GM18909 (cell line): ENCODE measurements at regions not wholly inside any gene's neighbourhood (a gene's known extent, or its start where the extent isn't known, plus 50 kb on each side); places are given as distances from the start of the nearest gene placed in this dataset.

Experiments
- ATAC-seq: cut with Tn5 transposase; IDR thresholded peaks from one replicate; pipeline ENCODE4 v1.9.1; 2021; ENCODE audit warnings: mild to moderate bottlenecking; ENCODE audit not compliant: unreplicated experiment, poor library complexity

DNA sequence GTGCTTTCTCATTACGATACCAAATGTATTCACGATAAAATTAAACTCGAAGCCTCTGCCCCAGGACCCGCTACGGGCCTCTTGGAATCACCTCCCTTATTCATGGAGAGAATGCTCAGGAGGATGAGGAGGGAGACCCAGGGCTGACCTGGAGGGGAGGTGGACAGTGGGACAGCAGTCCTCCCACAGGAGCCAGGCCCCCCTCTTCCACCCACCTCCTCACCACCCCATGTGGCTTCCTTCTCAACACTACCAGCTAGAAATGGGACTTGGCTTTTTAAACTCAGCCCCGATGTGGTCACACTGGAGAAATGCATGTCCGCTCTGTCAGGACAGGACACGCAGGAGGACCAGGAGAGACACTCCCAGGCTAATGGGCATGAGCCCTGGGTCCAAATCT is 147.9 kb upstream of the ID2 start:
- ATAC-seq = no peak

DNA sequence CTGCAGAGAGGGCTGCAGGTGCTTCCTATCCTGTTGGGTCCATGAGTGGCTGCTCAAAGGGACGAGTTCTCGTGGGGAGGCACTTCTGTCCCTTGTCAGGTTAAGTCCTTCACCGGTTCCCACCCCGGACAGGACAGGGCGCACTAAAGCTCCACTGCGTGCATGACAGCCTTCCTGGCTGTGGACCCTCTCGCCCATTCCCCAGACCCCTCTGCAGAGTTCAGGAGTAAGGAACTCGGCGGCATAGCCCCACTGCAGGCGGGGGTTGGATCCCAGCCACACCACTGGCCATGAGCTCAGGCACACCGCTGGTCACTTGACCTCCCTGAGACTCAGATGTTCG is 147.5 kb upstream of the ID2 start:
- no peak for ATAC-seq

DNA sequence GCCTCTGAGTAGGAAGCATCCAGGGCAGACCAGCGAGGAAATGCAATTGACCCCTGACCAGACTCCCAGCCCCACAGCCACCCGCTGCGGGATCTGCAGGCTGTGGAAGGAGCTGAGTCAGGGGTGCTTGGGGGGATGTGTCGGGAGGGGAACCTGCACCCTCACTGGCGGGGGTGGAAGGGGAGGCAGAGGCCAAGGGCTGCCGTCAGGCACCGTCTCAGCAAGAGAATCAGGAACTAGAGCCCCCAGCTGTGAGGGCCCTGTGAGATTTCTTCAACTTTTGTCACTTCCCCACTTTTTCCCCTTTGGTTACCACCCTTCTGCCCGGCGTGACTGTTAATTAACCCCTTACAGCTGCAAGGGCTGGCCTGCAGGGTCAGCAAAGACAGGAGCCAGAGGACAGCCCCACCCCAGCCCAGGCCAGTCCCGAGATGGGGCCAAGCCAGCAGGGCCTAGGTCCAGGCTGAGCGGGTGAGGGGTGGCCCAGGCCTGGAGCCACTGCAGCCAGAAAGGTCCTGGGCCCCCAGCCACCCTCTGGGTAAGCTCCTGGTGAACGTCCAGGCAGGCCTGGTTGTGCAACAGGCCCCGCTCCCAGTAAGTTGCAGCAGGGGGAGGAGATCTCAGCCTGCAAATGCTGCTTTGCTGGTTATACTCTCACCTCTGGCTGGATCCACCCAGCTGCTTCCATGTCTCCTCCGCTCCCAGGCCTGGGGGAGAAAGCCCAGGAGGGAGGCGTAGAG is 147.0 kb upstream of the ID2 start:
- ATAC-seq = no peak

DNA sequence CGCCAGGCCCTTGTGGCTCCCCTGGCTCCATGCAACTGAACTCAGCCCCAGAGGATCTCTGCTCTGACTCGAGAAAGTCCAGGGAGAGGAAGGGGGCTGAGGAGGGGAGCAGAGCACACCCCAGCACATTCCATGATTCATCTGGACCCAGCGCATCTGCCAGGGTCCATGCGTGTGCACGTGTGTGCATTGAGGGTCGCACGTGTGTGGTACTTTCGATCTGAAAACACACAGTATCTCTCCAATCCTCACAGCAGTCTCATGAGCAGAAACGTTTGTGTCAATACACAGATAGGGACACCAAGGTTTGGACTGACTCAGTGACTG is 146.4 kb upstream of the ID2 start:
- ATAC-seq = no peak

DNA sequence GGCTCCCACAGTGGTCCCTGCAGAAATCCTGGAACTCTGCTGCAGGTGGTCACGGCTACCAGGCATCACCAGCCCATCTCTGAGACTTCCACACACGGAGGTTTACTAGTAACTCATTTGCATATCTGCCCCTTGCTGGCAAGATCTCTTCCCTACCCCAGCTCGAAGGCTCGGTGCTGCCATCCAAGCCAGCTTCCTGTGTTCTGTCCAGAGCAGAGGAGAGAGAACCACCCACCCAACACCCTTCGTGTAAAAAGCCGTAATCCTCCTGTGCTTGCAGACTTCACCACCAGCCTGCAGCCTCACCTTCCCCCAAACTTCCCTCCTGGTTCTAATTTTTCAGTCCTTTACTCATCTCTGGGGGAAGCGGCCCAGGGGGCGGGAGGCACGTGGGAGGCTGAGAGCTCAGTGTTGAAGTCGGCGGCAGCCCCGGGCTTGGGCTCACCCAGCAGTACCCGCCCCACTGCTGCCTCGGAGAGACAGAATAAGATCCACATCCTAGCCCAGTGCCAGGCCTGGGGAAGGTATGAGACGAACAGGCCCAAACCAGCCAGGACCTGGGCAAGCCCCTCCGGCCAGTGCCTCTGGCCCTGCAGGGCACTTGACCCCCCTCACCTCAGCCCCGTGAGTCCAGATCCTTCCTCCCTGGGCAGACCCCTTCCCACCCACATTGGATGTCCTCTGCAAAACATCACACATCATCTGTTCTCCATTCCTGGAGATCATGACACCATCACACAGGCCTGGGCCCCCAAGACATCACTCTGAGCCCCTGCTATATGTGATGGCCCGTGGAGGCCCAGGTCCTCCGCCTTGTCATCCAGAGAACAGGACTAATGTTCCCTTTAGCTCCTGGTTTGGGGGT is 145.8 kb upstream of the ID2 start:
- no peak for ATAC-seq

DNA sequence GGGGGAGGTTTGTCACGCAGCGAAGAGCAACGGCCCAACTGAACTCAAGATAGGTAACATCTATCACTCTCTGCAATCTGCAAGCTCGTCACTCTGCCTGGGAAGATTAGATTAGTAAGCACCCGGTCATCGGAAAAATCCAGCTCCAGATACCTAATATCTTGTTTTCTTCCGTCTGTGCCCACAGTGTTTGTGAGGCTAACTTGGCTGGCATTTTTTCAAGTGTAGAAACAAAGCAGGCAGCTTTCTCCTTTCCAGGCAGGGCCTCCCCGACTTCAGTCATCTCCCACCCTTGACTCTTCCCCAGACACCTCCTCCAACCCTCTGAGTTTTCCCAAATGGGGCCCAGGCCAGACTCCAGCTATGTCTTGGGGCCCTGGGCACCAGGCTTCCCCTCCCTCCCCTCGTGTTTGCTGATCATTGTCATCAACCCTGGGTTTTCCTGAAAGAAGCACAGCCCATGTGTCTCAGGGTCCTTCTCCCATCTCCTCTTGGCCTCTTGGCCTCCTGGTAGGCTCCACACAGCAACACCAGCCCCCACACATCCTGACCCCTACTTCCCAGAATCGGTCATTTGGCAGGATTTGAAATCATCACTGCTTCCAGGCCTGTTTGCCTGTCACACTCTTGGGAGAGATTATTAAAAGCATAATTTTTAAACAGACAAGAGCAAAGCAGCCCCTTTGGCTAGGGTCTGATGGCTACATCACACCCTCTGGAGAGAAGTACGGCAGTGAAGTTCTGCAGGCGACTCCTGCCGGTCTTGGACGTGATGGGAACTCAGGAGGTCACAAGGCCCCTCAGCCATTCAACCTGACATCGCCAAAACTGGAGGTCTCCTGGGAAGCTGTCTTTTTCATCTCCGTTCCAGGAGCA is 144.9 kb upstream of the ID2 start:
- ATAC-seq = no peak

DNA sequence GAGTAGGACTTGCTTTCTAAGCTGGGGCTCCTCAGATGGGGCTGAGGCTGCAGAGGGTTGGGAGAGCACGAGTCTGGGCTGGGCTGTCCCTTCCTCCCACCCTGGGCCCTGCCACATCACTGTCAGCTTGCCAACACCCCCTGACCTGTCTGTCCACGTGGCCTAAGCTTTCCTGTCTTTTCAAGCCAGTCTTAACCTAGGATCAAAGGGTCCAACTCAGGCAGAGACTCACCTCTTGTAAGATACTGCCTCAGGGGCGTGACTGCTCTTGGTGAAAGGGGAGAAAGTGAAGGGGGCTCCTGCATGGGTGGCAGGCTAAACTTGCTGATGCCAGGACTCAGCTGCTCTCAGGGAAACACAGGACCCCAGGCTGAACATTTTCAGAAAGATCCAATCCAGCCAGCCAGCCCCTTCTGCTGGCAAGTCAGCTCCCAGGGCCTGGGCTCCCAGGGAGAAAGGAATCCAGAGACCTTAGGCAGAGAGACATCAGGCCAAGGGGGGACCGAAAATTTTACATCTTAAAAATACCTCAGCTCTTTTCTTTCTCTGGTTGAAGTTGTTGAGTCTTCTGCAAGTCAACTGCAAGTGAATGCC is 144.2 kb upstream of the ID2 start:
- no peak for ATAC-seq

DNA sequence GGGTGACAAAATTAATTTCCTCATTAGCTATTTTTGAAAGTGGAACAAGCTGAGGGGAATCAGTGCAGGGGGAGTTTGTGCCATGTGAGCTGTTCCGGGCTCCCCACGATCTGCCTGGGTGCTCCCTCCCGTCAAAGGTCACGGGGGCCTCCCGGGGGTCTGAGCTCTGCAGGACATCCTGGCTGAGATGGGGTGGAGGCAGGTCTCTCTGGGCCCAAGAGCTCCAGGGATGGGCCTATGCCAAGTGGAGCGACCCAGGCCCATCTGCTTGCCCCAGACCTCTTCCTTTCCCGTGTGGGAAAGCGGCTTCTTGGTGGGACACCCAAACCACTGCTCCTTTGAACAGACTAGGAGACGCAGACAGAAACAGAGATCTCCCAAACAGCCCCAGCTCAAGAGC is 143.3 kb upstream of the ID2 start:
- no peak for ATAC-seq

DNA sequence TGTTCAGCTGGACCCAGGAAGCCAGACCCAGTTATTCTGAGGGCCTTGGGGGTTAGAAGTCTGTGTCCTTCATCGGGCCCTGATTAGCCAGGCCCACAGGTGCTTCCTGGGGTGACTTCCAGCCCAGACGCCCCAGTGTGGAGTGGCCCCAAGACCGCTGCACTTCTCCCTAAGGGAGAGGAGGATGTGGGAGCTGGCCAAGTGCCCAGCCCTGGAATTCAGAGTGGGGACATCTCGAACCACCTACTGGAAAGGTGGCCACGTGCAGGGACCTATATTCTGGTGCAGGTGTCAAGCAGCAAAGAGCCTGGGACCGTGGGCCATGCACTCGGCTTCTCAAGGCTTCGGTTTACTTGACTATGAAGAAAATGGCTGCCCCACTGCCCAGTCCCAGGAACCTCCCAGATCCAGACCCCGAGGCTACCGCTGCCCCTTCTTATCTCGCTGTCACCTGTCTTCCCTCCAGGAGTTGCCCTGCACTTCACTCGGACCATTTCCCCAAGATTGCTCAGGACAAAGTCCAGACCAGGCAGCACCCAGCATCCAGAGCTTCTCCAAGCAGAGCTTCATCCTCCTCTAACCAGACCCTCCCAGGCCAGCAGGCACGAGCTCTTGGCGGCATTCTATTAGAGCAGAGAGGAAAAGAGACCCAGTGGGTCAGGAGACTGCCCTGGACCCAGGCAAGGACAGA is 142.8 kb upstream of the ID2 start:
- no peak for ATAC-seq

DNA sequence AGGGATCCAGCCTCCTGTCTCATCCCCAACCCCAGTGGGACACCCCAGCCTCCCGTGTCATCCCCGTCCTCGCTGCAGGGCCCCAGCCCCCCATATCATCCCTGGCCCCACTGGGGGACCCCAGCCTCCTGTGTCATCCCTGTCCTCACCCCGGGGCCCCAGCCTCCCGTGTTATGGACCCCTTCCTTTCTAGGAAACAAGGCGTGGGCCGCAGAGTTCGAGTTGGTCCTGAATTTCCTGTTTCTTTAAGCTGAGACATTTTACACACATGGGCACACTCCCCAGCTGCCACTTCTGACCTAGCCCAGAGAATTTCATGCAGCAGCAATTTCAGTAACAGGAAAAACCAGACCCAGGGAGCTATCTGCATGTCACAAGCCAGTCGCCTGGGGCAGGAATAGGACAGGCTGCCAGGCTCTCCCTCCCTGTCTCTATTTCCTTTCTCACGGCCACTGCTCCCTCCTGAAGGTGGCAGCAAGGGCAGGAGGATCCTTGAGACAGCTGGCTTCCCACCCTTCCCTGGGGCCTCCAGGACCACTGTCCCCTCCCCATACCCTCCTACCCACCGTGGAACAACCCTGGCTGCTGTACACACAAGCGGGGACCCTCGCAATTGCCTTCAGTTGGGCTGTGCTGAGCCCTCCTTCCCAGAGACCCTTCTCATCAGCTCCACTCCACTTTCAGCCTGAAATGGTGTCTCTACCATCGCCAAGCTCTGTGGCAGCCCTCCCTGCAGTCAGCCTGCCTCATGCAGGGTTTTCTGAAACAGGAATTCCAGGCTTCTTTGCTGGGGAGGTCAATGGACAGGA is 141.9 kb upstream of the ID2 start:
- ATAC-seq = no peak

DNA sequence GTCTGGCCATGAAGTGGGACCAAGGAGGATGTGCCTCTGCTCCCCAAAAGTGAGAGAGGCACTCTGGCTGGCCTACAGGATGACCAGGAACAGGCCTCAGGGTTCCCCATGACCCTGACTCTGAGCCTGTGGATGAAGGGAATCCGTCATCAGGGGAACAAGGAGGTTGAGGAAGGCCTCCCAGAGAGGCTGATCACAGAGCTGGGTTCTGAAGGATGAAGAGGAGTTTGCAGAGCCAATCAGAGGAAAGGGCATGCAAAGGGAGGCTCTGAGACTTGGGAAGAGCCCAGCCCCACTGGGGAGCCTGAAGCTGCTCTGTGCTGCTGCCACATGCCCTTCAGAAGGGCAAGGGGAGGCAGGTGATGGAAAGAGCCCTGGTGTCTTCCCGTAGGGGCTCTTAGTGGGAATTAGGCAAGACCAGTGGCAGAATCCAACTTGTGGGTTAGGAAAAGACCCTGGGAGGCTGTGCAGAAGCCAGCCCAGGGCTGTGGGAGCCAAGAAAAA is 141.3 kb upstream of the ID2 start:
- ATAC-seq = no peak

DNA sequence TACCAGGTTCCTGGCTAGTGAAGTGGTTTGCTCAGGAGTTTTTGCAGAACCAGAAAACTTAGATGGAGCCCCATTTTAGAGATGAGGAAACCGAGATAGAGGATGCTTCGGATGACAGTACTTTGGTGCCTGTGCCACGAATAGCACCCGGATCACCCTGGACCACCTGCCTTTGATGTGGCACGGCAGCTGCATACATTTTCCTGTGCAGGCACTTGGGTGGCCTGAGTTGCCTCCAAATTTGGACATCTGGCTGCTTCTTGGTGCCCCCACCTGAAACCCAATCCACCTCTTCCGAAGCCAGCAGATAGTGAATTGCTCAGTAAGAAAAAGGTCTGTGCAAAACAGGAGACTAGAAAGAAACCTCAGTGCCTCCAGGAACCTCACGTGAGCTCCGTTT is 140.6 kb upstream of the ID2 start:
- ATAC-seq = no peak

DNA sequence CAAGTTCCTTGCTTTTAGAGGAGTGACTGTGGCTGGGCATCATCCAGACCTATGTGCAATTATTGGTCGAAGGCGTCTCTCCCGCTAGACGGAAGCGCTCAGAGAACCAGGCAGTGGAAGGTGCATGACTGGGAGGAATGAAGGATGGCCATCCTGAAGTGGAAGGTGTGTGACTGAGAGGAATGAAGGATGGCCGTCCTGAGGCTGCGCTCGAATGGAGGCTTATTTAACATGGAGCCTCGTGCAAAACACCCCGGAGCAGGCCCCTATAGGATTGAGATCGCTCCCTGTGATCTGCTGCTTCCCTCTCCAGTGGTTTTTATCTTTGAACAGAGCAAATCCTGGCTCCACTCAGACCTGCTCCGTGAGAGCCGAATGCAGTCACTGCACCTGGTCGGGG is 140.2 kb upstream of the ID2 start:
- ATAC-seq = no peak

DNA sequence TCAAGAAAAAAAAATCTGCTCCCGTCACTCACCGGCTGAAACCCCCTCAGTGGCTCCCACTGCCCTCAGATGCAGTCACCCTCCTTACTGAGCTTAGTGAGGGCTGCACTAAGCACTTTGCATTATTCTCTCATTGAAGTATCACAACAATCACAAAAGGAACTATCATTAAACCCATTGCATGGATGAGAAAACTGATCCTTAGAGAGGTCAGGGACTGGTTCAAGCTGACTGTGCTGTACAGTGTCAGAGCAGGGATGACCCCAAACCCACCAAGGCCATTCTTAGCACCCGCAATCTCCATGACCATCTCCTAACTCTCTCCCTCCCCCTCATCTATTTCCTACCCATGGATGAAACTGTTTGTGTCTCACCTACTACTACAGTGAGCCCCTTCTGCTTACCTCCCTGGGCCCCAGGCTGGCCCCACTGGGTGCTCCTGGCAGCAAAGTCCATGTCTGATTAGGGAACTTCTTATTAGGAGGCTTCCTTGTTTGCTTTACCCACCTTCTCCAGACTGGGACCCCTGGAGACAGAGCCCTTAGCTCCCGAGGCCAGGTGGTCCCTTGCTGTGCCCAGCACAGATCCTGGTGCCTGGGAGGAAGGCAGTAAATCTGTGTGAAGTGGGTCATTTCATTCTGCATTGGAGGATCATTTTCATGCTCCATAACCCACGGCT is 139.3 kb upstream of the ID2 start:
- no peak for ATAC-seq

DNA sequence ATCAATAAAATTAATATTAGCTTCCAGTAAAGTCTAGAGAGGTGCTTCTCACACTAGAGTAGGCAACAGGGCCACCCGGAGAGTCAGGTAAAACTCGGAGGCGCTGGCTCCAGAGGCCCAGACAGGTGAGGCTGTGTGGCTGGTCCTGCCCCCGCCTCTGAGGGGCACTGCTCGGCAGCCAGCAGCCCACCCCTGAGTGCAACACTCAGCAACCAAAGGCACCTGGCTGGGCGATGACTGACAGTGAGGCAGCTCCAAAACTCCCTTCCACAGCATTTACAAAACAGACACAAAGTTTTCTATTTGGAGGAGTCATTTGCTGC is 138.8 kb upstream of the ID2 start:
- ATAC-seq = no peak

DNA sequence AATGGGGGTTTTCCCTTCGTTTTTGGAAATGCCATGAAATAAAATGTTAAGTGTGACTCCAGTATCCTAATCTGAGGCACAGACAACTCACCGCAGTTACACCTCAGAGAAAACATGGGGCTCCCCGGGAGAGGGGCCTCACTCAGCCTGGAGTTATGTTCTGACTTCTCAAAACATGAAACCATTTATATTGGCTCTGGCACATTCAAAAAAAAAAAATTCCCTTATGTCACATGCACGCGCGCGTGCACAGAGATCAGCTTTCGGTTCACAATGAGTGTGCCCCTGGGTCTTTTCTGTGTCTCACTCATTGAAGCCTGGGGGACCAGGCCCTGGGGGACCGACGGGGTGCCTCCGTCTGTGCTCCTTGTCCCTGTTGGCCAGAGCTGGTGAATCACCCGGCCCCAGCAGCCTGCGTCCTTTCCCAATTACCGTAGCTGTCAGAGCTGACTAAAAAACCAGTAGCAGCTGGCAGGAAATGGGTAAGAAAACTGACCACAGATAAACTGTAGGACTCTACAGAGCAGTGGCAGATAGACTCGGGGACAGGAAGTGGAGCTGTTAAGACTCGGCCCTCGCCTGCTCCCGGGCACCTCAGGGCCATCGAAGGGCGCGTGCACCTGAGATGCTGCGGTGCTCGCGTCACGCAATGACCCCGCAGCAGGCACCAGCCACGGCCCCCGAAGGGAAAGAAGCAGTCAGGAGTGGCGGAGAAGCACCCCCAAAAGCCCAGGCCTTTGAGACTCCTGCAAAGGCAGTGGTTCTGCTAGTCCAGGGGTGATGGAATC is 138.3 kb upstream of the ID2 start:
- peak; percentile 84 for ATAC-seq

DNA sequence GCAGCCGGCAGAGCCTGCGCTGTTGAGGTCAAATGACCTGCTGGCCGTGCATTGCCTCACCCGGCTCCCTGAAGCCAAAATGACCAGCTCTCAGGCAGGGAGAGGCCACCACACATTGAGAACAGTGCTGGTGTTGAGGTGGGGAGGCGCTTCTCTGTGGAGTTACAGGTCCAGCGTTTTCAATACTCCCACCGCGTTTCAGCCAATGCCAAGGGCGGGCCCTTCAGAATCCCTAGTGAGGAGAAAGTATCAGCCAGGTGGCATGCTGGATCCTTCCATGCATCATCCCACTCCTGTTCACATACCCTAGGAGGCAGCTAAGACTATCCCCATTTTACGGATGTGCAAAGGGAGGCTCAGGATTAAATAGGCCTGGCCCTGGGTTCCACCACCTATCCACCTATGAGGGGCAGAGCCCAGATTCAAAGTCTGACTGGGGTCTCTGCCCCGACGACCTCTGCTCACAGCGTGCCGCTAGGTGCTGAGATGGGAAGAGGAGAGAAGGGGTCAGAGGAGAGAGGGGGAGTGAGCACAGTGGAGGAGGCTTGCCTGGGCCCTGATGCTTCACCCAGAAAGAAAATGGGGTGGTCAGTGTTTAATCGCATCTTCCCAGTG is 137.6 kb upstream of the ID2 start:
- ATAC-seq = no peak
